ENCODE measurements at regions not wholly inside any gene's neighbourhood (a gene's known extent, or its start where the extent isn't known, plus 50 kb on each side); places are given as distances from the start of the nearest gene placed in this dataset.

- no peak overlapping the region for H3K27ac ChIP-seq
- no peak overlapping the region for H3K4me3 ChIP-seq
- DNase-seq (ENCODE audit: low spot score): no peak
- no peak for TF ChIP-seq CTCF (IDR thresholded peaks at IDR 0.05)
Observed at GRCh38 chr3:90005281-90005847, 897.9 kb downstream of the EPHA3 start.

DNA sequence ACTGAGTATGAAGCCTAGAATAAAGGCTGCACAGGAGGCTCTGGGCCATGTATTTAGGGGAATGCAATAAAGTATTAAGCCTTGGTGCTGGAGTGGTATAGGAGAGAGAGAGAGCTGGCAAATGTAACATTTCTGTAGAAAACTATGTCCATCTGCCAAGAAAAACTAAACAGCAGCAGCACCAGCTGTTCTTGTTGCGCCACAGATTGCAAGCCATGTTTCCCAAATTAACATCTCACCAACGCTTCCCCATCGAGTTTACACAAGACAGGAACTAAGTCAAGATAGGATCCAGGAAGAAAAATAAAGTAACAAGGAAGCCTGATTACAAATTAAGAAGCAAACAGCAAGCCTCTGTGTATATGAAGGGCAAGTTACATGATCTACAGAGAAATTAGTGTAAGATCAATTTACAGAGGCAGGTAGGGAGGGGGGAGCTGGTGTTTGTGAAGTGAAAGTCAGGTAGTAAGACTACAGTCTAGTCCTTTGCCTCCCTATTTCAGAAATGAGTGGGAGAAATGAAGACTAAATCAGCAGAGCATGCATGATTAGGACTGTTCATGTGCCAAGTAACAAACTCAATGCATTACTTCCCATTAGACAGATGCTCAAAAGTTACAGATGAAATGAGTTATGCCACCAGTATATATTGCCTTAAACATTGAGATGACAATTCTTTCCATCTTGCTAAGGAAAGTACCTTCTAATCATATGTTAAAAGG is 900.5 kb downstream of the EPHA3 start:
- H3K4me3 ChIP-seq: peak overlapping the region; percentile 8
- no peak for DNase-seq (ENCODE audit: low spot score)
- no peak for TF ChIP-seq CTCF (IDR thresholded peaks at IDR 0.05)
- H3K27ac ChIP-seq: peak overlapping the region in 1 of 2 donors; percentile 43

- no peak for DNase-seq (ENCODE audit: low spot score)
- peak overlapping the region in 1 of 2 donors; percentile 38 for H3K27ac ChIP-seq
- peak overlapping the region; percentile 3 for H3K4me3 ChIP-seq
- TF ChIP-seq CTCF (IDR thresholded peaks at IDR 0.05): no peak
Observed at GRCh38 chr3:90010341-90010740, 902.9 kb downstream of the EPHA3 start.

- peak overlapping the region; percentile 46 to 47 for H3K27ac ChIP-seq
- TF ChIP-seq CTCF (IDR thresholded peaks at IDR 0.05): no peak
- no peak for DNase-seq (ENCODE audit: low spot score)
- peak overlapping the region; percentile 21 for H3K4me3 ChIP-seq
Observed at GRCh38 chr3:90011131-90011530, 903.7 kb downstream of the EPHA3 start.

DNA sequence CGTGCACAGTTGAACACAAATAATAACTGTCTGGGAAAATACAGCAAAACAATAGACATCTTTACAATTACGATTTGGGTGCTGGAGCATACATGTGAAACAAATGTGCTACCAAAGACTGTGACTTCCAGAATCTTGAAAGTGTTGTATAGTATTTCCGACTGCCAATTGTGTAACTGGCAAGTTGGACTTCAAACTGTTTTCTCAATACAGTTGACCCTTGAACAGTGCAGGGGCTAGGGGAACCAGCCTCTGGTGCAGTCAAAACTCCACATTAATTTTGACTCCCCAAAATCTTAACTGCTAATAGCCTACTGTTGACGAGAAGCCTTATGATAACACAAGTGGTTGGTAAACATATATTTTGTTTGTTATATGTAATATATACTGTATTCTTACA is 904.2 kb downstream of the EPHA3 start:
- DNase-seq (ENCODE audit: low spot score): no peak

DNA sequence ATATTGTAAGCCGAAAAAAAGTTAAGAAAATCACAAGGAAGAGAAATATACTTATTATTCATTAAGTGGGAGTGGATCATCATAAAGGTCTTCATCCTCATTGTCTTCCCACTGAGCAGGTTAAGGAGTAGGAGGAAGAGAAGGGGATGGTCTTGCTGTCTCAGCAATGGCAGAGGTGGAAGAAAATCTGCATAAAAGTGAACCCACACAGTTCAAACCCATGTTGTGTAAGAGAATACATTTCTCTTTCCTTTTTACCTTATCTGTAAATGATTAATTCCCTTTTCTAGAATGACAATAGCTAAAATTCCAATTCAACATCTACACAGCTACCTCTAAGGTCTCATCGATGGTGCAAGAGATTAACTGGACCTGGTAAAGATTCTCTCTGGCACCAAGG is 904.6 kb downstream of the EPHA3 start:
- no peak for DNase-seq (ENCODE audit: low spot score)

More for the DNA sequence above, 904.2 kb downstream of the EPHA3 start:
- peak overlapping the region in 1 of 2 donors; percentile 46 for H3K27ac ChIP-seq
- no peak overlapping the region for H3K4me3 ChIP-seq
- no peak for TF ChIP-seq CTCF (IDR thresholded peaks at IDR 0.05)

More for the DNA sequence above, 904.6 kb downstream of the EPHA3 start:
- Histone ChIP-seq H3K4me3 (no peak overlapping the region), H3K27ac (no peak overlapping the region)
- TF ChIP-seq CTCF (IDR thresholded peaks at IDR 0.05): no peak

Measured in coronary artery (tissue), 2 donors.